ENCODE measurements at regions not wholly inside any gene's neighbourhood (a gene's known extent, or its start where the extent isn't known, plus 50 kb on each side); places are given as distances from the start of the nearest gene placed in this dataset.

GRCh38 chr3:30097022-30097650 is 509.3 kb upstream of the TGFBR2 start:
- no peak overlapping the region for H3K4me2 ChIP-seq (ENCODE audit: control insufficient read depth, extremely low read depth, insufficient read depth, low read depth, low read length)
- H2AFZ ChIP-seq (ENCODE audit: control insufficient read depth, low read length), result no peak overlapping the region
- H3K4me1 ChIP-seq (ENCODE audit: control insufficient read depth, extremely low read depth, insufficient read depth, low read length), result peaks cover 16% of the 10 kb centered on the region
- H3K79me2 ChIP-seq (ENCODE audit: control insufficient read depth, insufficient read depth, low read length), result no peaks in the 10 kb centered on the region
- dilution Hi-C loops (cut with MboI; ENCODE audit: extremely low pct_ligation_motif_present, low sequenced_read_pairs), result no loop called here
- FAIRE-seq, result no peak
- H3K36me3 ChIP-seq (ENCODE audit: control insufficient read depth in 2 of 2, extremely low read depth in 1 of 2, insufficient read depth in 2 of 2, low read length in 2 of 2), result no peaks in the 10 kb centered on the region
- no peaks in the 10 kb centered on the region for H4K20me1 ChIP-seq (ENCODE audit: control insufficient read depth, extremely low read depth, insufficient read depth, low read length)
- H3K9me3 ChIP-seq (ENCODE audit: control insufficient read depth, low read depth, low read length), result no peaks in the 10 kb centered on the region
- no peak overlapping the region for H3K27ac ChIP-seq (ENCODE audit: control insufficient read depth, insufficient read depth, low read length)
- no peak overlapping the region for H3K9ac ChIP-seq (ENCODE audit: control insufficient read depth, extremely low read depth, insufficient read depth, low read length)
- TF ChIP-seq EZH2 (IDR thresholded peaks at IDR 0.05; ENCODE audit: low read length), result no peak
- TF ChIP-seq CTCF (optimal IDR thresholded peaks at IDR 0.05 in 1 of 3, IDR thresholded peaks at IDR 0.05 in 1 of 3, conservative IDR thresholded peaks at IDR 0.05 in 1 of 3; ENCODE audit: extremely low read depth in 1 of 3, insufficient read depth in 2 of 3, low read length in 3 of 3), result no peak
- H3K27me3 ChIP-seq (ENCODE audit: control insufficient read depth, extremely low read depth, insufficient read depth, low read length), result no peaks in the 10 kb centered on the region
- DNase-seq (ENCODE audit: low read depth, low spot score), result no peak
- no peaks in the 10 kb centered on the region for H3K9me1 ChIP-seq (ENCODE audit: control insufficient read depth, extremely low read depth, insufficient read depth, low read length)
- H3K4me3 ChIP-seq (ENCODE audit: control insufficient read depth in 2 of 3, extremely low read depth in 1 of 3, insufficient read depth in 2 of 3, low read depth in 1 of 3, low read length in 3 of 3), result no peak overlapping the region

- no peaks in the 10 kb centered on the region for H3K27me3 ChIP-seq (ENCODE audit: control insufficient read depth, extremely low read depth, insufficient read depth, low read length)
- no peak overlapping the region for H3K4me2 ChIP-seq (ENCODE audit: control insufficient read depth, extremely low read depth, insufficient read depth, low read depth, low read length)
- no peaks in the 10 kb centered on the region for H4K20me1 ChIP-seq (ENCODE audit: control insufficient read depth, extremely low read depth, insufficient read depth, low read length)
- no peaks in the 10 kb centered on the region for H3K79me2 ChIP-seq (ENCODE audit: control insufficient read depth, insufficient read depth, low read length)
- FAIRE-seq (no peak), DNase-seq (ENCODE audit: low read depth, low spot score) (no peak)
- H3K9me1 ChIP-seq (ENCODE audit: control insufficient read depth, extremely low read depth, insufficient read depth, low read length), result no peaks in the 10 kb centered on the region
- H3K4me3 ChIP-seq (ENCODE audit: control insufficient read depth in 2 of 3, extremely low read depth in 1 of 3, insufficient read depth in 2 of 3, low read depth in 1 of 3, low read length in 3 of 3), result no peak overlapping the region
- H3K36me3 ChIP-seq (ENCODE audit: control insufficient read depth in 2 of 2, extremely low read depth in 1 of 2, insufficient read depth in 2 of 2, low read length in 2 of 2), result no peaks in the 10 kb centered on the region
- peaks cover 16% of the 10 kb centered on the region for H3K4me1 ChIP-seq (ENCODE audit: control insufficient read depth, extremely low read depth, insufficient read depth, low read length)
- dilution Hi-C loops (cut with MboI; ENCODE audit: extremely low pct_ligation_motif_present, low sequenced_read_pairs), result no loop called here
- H2AFZ ChIP-seq (ENCODE audit: control insufficient read depth, low read length), result no peak overlapping the region
- TF ChIP-seq CTCF (optimal IDR thresholded peaks at IDR 0.05 in 1 of 3, IDR thresholded peaks at IDR 0.05 in 1 of 3, conservative IDR thresholded peaks at IDR 0.05 in 1 of 3; ENCODE audit: extremely low read depth in 1 of 3, insufficient read depth in 2 of 3, low read length in 3 of 3) (no peak), EZH2 (IDR thresholded peaks at IDR 0.05; ENCODE audit: low read length) (no peak)
- peak overlapping the region; percentile 69 for H3K27ac ChIP-seq (ENCODE audit: control insufficient read depth, insufficient read depth, low read length)
- no peaks in the 10 kb centered on the region for H3K9me3 ChIP-seq (ENCODE audit: control insufficient read depth, low read depth, low read length)
- peak overlapping the region; percentile 37 for H3K9ac ChIP-seq (ENCODE audit: control insufficient read depth, extremely low read depth, insufficient read depth, low read length)
Observed at GRCh38 chr3:30098243-30098642, 508.2 kb upstream of the TGFBR2 start.
